ENCODE measurements at regions not wholly inside any gene's neighbourhood (a gene's known extent, or its start where the extent isn't known, plus 50 kb on each side); places are given as distances from the start of the nearest gene placed in this dataset.
"Not testable (repeated sequence)": the region's sequence is repeated elsewhere in the genome, so short reads cannot be mapped to it uniquely, and the experiment has no call there.

DNA sequence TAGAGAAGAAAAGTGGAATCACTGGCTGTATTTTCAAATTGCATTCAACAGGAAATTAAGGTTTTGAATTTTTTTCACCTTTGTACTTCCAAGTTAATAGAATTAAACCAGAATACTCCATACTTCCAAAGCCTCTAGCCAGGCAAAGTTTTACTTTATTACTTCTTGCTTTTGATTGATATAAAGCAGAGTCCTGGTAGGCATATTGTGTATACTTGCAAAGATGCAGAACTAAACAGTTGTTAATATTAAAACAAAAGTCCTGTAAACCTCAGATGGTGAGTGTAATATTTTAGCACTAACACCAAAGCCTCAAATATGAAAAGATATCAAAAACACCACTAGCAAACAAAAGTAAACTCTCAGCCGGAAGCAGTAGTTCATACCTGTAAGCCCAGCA, 107.2 kb upstream of the C2CD4B start:
- DNase-seq: no peak

DNA sequence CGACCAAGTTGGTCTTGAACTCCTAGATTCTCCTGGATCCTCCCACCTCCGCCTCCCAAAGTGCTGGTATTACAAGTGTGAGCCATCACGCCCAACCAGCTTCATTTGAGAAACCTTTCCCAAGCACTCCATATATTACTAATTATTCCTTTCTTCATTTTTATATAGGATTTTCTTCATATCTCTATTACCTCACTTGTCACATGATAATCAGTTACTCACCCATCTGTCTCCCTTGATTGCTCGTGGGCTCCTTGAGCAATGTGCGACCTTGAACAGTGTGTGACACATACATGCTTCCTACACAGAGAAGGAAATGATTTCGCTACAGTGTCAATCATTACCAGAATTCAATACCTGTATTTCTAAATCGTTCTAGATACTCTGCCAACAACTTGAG, 110.7 kb upstream of the C2CD4B start:
- no peak for DNase-seq

DNA sequence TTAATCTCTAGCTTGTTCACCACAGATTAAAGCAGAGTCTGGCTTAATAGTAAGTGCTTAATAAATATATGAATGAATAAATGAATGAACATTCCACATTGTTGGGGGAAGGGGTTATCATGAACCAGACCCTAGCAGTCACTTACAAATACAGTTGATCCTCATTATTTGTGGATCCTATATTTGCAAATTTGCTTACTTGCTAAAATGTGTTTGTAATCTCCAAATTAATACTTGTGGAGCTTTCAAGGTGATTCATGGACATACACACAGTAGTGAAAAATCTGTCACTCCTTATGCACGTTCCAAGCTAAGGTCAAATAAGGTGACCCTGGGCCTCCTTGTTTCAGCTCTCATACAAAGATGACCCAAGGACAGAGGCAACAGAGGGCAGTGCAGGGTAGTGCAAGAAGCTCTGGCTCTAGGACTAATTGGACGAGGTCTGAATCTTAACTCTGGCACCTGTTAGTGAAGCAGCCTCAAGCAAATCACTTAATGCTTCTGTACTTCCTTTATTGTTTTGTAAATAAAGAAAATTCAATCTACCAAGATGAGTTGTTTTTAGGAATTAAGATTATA, 112.8 kb upstream of the C2CD4B start:
- DNase-seq: no peak

DNA sequence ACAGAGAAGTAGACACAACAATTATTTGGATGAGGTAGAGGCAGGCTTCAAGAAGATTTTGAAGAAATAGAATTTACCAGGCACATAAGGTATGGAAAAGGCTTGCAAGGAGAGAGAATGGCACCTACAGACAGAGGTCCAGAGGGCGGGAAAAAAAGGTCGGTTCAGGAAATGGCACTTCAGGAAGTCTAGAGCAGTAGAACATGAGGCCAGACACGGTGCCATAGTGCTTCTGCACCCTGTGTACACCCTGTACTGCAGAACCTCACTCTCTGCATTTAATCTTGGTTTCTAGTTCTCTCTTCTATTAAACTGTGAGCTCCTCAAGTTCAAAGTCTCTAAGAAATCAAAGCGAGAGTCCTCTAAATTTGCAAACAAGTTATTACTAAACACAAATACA, 113.4 kb upstream of the C2CD4B start:
- no peak for DNase-seq

DNA sequence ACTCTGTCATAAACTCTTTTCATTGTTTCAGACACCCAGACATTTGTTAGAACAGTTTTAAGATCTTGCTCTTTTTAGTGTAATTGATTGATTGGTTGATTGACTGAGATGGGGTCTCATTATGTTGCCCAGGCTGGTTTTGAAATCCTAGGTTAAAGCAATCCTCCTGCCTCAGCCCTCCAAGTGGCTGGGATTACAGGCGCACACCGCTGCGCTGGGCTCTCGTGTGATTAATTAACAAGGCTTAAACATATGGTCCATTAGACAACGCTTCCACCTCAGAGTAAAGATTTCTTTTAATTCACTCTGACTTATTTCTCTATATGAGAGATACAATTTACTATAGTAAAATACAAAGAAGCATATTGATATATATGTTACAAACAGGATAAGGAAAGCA, 114.0 kb upstream of the C2CD4B start:
- DNase-seq: no peak

DNA sequence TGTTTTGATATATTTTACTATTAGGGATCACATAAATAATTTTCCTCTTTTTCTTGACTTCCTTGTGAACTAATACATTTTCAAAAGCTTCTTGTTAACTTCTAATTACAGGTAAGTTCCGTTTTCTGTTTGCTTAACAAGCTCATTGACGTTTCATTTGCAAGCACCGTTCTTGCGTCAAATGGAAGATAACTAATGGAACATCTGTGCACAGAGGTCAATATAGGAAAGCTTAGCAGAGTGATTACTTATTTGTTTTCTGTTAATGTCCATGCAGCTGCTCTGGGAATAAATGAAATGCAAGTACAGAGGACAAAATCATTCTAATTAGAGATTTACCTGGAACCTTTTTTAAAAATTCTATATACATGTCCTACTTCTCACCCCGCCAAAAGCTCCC, 115.5 kb upstream of the C2CD4B start:
- peak; percentile 13 for DNase-seq

DNA sequence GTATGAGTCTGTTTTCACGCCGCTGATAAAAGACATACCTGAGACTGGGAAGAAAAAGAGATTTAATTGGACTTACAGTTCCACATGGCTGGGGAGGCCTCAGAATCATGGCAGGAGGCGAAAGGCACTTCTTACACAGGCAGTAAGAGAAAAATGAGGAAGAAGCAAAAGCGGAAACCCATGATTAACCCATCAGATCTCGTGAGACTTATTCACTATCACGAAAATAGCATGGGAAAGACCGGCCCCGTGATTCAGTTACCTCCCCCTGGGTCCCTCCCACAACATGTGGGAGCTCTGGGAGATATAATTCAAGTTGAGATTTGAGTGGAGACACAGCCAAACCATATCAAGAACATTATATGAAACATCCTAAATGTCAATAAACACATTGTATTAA, 116.7 kb upstream of the C2CD4B start:
- not testable (repeated sequence) for DNase-seq

DNA sequence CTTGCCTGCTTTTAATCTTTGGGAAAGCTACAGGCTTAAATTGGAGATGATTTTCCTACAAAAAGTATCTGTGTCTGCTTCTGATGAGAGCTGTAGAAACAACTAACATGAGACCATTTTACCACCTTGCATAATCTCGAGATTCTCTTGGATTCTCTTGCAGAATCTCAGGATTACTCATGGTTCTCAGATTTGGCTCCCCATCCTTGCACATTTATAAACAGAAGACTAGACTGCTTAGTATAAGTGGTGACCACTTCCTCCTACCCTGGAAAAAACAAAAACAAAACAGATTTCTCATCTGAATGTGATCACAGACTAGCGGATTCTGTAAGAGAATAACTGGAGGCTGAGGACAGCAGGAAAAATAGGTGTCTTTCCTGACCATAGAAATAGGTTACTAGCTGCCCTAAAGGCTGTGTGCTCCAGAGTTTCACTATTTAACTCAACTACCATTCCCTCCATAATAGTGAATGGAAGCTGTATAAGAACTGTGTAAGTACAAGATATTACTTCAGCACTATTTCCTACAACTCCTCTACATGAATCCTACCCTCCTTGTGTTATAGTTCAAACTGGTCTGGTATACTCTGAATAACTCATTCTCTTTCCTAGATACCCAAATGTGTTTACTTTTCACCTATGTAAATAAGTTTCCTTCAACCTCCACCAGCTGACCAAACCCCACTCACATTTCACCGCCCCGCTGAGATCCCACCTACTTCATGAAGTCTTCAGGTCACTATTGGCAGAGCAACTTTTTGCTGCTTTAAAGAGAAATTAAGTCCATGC, 122.2 kb upstream of the C2CD4B start:
- no peak for DNase-seq

DNA sequence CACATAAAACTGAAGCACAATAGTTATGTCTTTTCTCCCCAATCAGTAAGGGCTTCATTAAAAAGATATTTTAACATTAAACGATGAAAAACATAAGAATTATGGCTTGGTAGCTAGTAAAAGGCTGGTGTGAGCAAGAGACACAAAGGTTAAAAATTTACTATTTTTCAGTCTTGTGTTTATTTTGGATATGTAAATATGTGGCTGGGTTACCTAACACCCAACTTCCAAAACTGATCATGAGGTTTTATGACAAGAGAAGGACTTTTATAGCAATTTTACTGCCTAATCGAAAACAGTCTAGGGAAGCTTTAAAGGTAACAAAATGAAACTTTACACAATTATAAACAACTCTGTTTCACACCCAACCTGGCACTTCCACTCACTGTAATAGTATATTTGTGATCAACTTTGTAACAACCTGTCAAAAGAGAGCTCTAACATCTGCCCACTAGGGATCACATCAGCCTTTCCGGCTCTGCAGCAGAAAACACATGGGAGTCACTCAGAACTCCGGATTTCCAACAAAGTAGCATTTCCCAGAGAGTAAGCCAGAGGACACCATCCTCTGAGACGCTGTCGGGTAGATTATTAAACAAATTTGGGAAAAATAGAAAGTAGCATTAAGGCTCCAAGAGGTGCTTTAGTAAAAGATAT, 123.4 kb upstream of the C2CD4B start:
- no peak for DNase-seq

DNA sequence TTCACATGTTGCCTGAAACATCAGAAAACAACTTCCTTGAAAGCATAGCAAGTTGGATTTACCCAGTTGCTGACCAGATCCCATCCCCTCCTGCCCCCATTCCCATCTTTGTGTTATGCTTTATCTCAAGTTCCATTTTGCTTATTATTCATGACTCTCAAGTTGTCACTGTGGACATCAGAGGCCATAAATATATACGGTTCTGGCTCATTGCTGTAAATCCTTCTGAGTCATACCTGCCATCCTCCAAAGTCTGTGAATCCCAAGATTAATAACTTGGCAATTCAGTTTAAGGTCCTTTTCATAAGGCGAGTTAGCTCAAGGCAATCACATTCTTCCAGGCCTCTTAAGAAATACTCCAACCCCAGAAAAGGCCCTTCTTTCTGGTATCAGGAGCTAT, 126.2 kb upstream of the C2CD4B start:
- DNase-seq: no peak

DNA sequence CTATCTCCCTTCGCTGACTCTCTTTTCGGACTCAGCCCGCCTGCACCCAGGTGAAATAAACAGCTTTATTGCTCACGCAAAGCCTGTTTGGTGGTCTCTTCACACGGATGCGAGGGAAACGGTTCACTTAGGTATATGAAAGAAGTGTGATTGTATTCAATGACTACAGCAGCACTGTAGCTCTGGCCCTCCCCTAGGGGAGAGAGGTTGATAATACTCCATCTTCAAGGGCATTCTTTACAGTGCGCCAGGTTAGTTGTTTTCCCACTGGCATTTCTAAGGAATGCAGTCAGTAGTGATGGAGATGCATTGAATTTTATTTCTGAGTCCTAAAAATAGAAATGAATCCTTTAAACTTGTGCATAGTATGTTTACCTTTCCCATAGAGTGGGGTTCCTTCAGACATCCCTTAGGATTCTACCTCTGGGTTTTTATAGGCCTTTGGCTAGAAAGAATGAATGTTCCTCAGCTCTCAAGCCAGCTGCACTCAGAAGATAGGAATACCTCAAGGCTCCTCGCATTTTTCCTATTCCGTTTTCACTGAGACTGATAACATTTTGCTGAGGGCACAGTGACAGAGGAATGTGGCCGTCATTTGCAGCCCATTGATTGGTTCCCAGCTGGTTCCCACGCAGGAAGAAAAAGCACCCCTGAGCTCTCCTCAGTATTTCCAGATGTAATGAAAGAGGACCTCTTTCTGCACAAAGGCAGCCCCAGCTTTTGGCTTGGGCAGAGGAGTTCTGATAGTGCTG, 131.8 kb upstream of the C2CD4B start:
- no peak for DNase-seq

DNA sequence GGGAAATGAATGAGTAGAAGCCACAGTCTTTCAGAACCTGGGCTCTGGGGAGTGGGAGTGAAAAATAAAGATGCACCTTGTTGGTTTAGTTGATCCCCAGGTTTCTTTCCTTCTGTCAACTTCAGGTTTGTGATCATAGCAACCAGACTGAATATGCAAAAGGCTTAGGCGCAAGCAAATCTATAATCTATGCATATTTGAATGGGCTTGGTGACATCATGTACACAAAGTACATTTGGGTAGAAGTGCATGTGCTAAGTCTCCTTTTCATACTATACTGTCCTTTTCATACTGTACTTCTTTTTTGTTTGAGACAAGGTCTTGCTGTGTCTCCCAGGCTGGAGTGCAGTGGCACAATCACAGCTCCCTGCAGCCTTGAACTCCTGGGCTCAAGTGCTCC, 132.4 kb upstream of the C2CD4B start:
- no peak for DNase-seq

DNA sequence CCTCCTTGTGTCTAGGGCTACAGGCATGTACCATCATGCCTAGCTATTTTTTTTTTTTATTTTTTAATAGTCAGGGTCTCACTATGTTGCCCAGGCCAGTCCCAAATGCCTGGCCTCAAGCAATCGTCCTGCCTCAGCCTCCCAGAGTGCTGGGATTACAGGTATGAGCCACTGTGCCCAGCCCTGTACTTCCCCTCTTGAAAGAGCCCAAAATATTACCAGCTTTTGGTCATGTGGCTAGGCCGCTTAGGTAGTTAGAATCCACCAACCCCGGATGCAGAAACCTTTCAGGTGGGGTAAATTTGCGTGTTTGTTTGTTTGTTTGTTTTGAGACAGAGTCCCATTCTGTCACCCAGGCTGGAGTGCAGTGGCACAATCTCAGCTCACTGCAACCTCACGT, 132.8 kb upstream of the C2CD4B start:
- DNase-seq: no peak

DNA sequence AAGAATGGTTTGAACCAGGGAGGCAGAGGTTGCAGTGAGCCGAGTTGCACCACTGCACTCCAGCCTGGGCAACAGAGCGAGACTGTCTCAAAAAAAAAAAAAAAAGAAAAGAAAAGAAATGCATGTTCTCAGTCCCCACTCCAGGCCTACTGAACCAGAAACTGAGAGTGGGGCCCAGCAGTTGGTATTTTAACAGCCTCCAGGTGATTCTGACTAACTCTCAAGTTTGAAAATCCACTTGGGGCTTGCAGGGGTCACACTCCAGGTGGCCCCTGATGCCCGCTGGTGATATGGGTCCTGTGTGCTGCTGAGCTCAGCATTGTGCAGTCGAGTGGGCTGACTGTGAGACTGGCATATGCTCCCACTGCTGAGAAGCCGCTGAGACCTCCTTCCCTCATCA, 133.7 kb upstream of the C2CD4B start:
- DNase-seq: no peak

DNA sequence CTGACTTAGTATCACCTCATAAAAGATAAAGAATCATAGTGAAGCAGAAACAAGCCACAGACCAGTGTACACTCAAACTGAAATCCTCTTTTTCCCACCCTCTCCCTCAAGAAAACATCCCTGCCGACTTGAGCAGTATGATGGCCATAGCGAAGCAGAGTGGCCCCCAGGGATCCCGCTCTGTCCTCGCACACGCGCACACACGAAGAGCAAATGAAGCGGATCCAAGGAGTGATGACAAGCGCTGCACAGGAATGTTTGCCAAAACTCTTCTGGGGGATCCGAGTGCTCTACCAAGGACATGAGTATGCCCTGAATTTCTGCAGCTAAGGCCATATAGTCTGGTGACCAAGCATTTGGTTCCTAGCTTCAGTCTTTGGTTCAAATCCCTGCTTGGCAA, 134.5 kb upstream of the C2CD4B start:
- no peak for DNase-seq

DNA sequence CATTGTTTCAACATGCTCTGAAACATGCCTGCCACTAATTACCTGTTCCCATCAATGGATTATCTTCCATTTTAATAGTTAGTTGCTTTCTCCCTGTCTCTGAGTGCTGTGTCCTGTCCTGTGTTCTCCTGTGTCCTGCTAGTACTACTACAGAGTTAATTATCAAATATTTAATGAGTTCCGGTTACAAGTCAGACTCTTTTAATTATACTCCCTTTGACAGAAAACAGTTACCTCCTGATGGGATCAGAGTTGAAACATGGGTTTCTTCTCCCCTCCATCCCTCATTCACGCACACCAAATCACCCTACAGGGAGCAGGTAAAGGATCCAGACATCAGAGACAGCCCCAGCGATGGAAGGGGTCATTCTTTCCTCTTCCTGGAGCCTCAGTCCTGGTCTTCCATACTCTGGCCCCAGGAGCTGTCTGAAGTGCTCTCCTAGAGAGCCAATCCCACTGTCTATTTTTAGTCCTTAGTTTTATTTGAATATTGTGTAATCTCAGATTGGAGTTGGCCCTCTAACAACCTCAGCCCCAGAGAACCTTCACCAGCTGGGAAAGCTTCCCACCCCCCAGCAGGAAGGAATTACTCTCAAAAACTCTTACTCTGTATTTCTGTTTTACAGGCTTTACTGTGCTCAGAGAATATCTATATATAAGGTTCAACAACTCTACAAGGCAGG, 137.0 kb upstream of the C2CD4B start:
- DNase-seq: no peak

DNA sequence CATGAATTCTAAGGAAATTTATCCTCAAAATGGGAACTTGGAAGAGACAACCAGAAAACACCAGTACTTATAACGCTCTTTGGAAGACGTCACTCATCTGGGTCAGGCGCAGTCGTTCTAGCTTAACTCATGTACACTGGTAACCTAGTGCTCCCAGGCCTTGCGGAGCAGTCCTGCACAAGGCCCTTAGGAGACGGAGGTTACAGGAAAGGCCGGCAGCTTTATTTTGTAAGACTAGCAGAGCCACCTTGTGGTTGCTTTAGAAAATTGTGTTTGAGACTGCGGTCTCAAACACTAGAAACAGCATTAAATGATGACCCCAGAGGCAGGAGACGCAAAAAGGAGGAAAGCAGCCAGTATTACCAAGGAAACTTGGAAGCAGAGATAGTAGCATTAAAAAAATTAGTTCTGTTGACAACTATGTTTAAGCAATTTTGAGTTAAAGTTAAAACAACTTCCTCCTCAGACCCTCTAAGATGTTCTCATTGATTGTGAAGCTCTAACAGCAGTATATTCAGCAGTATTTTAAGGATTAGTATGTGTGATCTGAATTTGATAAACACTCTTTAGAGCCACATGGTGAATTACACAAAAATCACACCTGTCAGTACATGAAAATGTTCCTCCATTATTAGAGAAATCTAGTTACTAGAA, 141.9 kb upstream of the C2CD4B start:
- peak; percentile 79 for DNase-seq

DNA sequence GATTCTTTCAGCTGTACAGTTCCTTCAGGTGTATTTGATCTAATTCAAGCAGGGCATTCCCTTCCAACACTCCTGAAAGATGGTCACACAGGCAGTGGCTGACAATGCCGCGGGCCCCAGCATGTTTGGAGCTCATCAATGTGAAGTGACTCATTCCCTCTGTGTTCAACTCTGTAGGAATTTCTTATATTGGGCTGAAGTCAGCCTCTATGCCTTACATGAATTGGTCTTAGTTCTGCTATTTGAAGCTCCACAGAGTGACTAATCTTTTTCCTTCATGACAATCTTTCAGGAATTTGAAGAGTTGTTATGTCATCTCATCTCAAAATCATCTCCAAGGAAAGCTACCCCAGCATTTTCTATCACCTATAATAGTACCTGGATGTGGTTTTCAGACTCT, 142.5 kb upstream of the C2CD4B start:
- no peak for DNase-seq

DNA sequence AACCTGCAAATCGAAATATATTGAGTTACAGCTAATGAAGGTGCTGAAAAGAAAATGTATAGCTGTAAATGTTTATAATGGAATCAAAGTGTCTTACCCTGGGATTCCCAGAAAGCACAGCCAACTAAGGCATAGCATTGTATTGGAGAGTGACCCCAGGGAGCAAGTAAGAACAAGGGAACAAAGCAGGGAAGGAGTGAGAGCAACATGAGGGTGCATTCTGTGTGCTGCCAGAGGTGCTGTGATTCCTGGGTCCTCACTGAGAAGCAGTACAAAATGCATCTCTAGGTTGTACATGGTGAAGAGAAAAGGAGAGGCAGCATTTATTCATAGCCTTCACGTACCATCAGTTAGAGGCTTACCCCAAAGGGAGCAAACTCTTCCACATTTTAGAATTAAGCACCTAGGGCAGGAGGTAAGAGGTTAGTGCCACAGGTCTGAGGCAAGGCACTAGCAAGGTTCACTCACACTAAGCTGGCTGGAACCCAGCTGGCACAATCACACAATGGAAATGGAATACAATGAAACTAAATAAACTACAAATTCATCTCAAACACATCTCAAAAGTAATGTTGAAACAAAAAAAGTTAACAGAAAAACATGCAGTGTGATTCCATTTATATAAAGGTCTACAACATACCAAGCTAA, 151.5 kb upstream of the C2CD4B start:
- no peak for DNase-seq

DNA sequence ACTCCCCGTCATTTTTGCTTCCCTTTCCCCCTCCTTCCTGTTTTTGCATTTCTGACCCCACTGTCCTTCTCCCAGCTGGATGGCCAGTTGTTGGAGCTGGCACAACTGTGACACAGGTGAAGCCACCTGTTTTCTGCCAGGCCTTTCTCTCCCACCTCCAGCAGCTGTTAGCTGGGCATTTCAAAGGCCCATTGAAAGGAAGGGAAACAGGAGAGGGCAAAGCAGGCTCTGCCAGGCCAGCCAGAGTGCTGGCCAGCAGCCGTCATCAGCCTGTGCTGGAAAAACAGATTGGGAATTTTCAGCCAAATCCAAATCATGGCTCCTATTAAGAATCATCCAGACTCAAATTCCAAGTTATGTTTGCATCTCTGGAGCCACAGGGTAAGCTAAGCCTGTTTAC, 155.2 kb upstream of the C2CD4B start:
- no peak for DNase-seq

DNA sequence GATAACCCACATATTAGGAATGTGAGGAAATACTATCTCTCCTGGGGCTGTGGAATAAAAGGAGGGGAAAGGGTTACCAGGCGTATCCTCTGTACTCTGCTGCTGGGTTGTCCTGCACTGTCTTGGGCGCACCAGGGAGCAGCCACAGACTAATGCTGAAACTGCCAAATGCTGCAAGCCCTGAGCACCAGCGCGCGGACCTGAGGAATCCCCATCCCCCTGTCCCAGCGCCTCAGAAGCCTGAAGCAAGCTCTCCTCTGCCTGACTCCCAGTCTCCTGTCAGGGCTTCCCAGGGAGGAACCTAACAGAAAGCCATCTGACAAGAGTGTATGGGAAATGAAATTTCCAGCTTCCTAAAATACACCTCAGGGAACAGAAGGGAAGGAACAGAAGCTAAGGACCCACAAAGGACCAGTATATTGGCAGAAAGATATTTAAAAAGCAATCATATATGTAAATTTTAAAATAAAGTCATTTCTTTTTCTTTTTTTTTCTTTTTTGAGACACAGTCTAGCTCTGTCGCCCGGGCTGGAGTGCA, 158.3 kb upstream of the C2CD4B start:
- no peak for DNase-seq

DNA sequence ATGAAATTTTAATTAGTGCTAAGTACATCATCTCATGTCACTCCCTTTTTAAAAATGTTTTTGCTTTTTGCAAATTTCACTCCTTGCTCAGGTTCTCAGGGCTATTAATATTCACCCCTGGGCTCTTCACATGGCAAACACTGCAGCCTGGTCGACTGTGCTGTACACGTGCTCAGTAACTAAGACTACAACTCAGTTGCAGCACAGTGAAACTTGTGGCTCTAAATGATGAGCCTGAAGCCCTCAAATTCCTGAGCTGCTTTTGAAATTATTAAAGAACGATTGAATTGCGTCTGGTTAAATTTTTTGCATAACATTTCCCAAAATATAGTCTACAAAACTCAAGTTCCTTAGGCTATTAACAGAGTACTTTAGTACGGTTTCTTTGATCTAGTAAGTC, 159.3 kb upstream of the C2CD4B start:
- no peak for DNase-seq
